Lower lobe of right lung (tissue), 2 donors: ENCODE measurements at regions not wholly inside any gene's neighbourhood (a gene's known extent, or its start where the extent isn't known, plus 50 kb on each side); places are given as distances from the start of the nearest gene placed in this dataset.

Experiments
- ATAC-seq, 2 donors: fragments of 200-7000 bp; cut with Tn5 transposase; one replicate each; pipeline ENCODE4 v1.9.1; 2020 to 2022; ENCODE audit warnings: mild to moderate bottlenecking in 2 of 2, moderate library complexity in 2 of 2
- DNase-seq: peaks from one replicate; pipeline ENCODE4 v3.0.0-alpha.2; 2020
- H3K27ac ChIP-seq: fragments of 200-600 bp; one replicate; pipeline ENCODE4 v1.8.0; 2022
- H3K27me3 ChIP-seq: fragments of 200-600 bp; one replicate; pipeline ENCODE4 v1.8.0; 2022; ENCODE audit warnings: low read depth
- H3K36me3 ChIP-seq: fragments of 200-600 bp; one replicate; pipeline ENCODE4 v1.8.0; 2022; ENCODE audit warnings: mild to moderate bottlenecking
- H3K4me1 ChIP-seq: fragments of 200-600 bp; one replicate; pipeline ENCODE4 v1.8.0; 2022
- H3K4me3 ChIP-seq: fragments of 200-600 bp; one replicate; pipeline ENCODE4 v1.8.0; 2022; ENCODE audit warnings: mild to moderate bottlenecking
- H3K9me3 ChIP-seq: fragments of 200-600 bp; one replicate; pipeline ENCODE4 v1.8.0; 2022
- intact Hi-C: fragments of 100-400 bp; cut with DNase I; formaldehyde crosslinking; loops from one replicate; pipeline ENCODE4 v1.11.0; 2022
- TF ChIP-seq, protein P1 (sequence below): fragments of 200-600 bp; IDR thresholded peaks from one replicate; pipeline ENCODE4 v1.8.0; 2022; ENCODE audit warnings: antibody characterized with exemption, mild to moderate bottlenecking
- donor health status: DM: no; HTN: yes; CAD: no; lungs with severe emphysema.

DNA sequence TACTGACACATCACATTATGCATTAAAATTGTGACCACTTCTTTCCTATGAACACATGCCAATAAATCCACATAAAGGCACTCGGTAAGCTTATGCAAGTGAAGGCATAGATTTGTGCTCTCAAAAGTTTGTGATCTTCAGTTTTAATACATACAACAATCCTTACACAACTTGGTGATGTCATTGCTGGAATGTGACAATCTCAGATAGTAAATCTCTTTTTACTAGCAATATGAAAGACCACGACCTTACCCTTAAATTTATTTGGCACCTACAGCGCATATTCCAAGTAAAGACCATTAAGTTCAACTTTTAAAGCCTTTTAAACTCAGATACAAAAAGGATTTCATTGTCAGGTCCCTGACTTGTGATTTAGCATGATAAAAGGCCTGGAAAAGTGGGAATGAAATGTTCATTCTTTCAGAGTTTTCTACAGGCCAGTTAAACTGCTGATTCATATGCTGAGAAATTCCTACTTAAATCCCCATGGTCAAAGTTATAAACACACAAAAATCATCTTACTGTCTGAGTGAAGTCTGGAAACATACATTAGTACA lies 157.4 kb downstream of the SIPA1L2 start:
- intact Hi-C loops: no loop called here
- Histone ChIP-seq H3K4me3 (no peak overlapping the region), H3K27me3 (no peaks in the 10 kb centered on the region), H3K36me3 (peaks cover 21% of the 10 kb centered on the region), H3K27ac (no peak overlapping the region), H3K4me1 (peaks cover 19% of the 10 kb centered on the region), H3K9me3 (no peaks in the 10 kb centered on the region)
- DNase-seq: no peak
- TF ChIP-seq, protein P1, sequence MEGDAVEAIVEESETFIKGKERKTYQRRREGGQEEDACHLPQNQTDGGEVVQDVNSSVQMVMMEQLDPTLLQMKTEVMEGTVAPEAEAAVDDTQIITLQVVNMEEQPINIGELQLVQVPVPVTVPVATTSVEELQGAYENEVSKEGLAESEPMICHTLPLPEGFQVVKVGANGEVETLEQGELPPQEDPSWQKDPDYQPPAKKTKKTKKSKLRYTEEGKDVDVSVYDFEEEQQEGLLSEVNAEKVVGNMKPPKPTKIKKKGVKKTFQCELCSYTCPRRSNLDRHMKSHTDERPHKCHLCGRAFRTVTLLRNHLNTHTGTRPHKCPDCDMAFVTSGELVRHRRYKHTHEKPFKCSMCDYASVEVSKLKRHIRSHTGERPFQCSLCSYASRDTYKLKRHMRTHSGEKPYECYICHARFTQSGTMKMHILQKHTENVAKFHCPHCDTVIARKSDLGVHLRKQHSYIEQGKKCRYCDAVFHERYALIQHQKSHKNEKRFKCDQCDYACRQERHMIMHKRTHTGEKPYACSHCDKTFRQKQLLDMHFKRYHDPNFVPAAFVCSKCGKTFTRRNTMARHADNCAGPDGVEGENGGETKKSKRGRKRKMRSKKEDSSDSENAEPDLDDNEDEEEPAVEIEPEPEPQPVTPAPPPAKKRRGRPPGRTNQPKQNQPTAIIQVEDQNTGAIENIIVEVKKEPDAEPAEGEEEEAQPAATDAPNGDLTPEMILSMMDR: no peak
- no peak for ATAC-seq

DNA sequence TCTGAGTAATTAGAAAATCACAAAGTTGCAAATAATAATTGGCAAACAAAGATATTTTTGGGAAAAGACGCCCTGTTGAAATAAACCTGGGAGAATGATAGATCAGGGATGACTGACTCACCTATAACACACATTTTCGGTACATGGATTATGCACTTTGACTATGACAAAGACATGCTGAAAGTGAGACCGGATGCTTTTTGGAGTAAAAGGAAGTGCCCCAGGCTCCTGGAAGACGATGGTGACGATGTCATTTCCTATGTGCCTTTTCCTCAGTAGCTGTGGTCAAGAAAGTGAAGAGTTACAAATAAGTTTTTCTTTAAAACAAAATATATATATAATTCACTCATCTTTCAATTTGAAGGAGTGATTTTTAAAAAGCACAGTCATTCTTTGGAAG lies 158.7 kb downstream of the SIPA1L2 start:
- H3K4me3 ChIP-seq: no peak overlapping the region
- TF ChIP-seq, protein P1: no peak
- peaks cover 19% of the 10 kb centered on the region for H3K4me1 ChIP-seq
- DNase-seq (no peak), ATAC-seq (no peak)
- no peaks in the 10 kb centered on the region for H3K9me3 ChIP-seq
- peaks cover 25% of the 10 kb centered on the region for H3K36me3 ChIP-seq
- no peak overlapping the region for H3K27ac ChIP-seq
- intact Hi-C loops: no loop called here
- H3K27me3 ChIP-seq: no peaks in the 10 kb centered on the region

DNA sequence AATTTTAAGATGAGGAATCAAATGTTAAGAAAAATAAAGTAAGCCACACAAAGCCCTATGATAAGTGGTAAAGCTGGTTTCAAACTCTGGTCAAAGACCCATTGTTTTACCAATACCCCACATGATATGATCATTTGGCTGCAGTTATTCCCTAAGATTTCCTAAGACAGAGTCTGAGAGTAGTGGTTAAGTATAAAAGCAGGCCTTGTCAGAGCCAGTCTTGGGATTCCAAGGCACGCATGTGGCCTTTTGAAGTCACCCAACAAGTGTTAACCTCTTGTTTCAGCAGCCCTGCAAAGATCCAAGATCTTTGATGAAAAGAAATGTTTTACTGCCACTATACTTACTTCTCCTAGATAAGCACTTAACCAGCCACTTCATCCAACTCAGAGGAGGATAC lies 159.2 kb downstream of the SIPA1L2 start:
- H3K36me3 ChIP-seq: peaks cover 28% of the 10 kb centered on the region
- no peaks in the 10 kb centered on the region for H3K9me3 ChIP-seq
- DNase-seq: no peak
- ATAC-seq: no peak
- intact Hi-C loops: no loop called here
- H3K27ac ChIP-seq: no peak overlapping the region
- TF ChIP-seq, protein P1: no peak
- no peaks in the 10 kb centered on the region for H3K27me3 ChIP-seq
- peaks cover 19% of the 10 kb centered on the region for H3K4me1 ChIP-seq
- H3K4me3 ChIP-seq: no peak overlapping the region

DNA sequence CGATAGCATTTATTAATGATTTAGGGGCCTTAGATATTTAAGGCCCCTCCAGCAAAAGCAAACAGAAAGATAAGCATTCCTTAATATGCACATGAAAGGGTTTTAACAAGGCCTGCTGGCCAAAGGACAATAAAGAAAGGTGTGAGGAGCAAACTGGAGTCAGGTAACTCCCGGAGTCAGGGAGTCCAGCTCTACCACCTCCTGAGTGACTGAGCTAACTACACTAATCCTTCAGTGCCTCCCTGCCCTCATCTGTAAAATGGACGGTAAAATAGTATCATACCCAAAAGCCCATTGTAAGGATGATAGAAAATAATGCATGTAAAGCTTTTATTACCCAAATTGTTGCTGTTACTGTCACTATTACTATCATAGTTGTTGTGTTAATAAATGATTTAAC lies 161.7 kb downstream of the SIPA1L2 start:
- no peaks in the 10 kb centered on the region for H3K27me3 ChIP-seq
- no peaks in the 10 kb centered on the region for H3K9me3 ChIP-seq
- intact Hi-C loops: no loop called here
- DNase-seq (no peak), ATAC-seq (no peak)
- H3K27ac ChIP-seq: no peak overlapping the region
- TF ChIP-seq, protein P1: no peak
- peaks cover 12% of the 10 kb centered on the region for H3K4me1 ChIP-seq
- peaks cover 43% of the 10 kb centered on the region for H3K36me3 ChIP-seq
- H3K4me3 ChIP-seq: no peak overlapping the region

DNA sequence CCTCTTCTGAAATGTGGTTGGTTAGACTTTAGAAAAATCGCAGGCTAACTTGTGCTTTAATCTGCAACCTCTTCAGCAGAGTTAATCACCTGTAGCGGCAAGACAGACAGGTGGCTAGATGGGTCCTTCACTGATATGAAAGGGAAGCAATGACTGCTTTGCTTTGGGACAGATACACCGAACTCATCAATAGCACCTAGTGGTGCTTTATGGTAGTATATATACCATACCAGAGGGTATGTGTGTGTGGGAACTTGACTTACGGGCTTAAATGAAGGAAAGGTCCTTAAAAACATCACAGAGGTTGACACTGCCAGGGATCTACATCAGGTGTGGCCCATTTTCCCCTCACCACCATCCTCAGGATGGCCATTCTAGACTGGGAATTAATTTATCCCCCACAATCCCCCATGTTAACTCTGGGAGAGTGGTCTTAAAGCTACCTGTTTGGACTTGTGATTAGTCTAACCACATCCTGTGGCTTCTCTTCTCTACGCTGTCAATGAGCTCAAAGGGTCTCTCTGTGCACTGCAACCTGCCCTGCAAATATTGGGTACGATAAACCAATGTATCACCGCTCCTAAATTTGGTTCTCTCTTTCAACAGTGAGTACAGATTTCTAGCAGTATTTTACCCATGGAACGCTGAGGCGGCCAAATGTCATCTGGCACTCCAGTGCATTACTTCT lies 162.7 kb downstream of the SIPA1L2 start:
- Histone ChIP-seq H3K36me3 (peaks cover 43% of the 10 kb centered on the region), H3K4me3 (no peak overlapping the region), H3K27me3 (no peaks in the 10 kb centered on the region), H3K4me1 (peaks cover 1% of the 10 kb centered on the region), H3K9me3 (no peaks in the 10 kb centered on the region), H3K27ac (no peak overlapping the region)
- TF ChIP-seq, protein P1: no peak
- intact Hi-C loops: no loop called here
- no peak for DNase-seq
- ATAC-seq: no peak
